HL-60 (cell line): ENCODE measurements at regions not wholly inside any gene's neighbourhood (a gene's known extent, or its start where the extent isn't known, plus 50 kb on each side); places are given as distances from the start of the nearest gene placed in this dataset.

Experiments
- DNase-seq, 2 experiments: peaks; one replicate each; pipeline ENCODE4 v3.0.0-alpha.2; 2010 to 2020; ENCODE audit warnings: low read depth in 1 of 2, low spot score in 1 of 2
- H3K27ac ChIP-seq: fragments of 250-450 bp; sonication (Bioruptor Pico); replicated peaks from 2 replicates; pipeline ENCODE4 v1.5.1; 2020; ENCODE audit warnings: mild to moderate bottlenecking, moderate library complexity
- H3K27me3 ChIP-seq: fragments of 250-450 bp; sonication (Bioruptor Pico); 2 replicates; pipeline ENCODE4 v1.5.1; 2021; ENCODE audit warnings: mild to moderate bottlenecking, moderate library complexity; ENCODE audit not compliant: insufficient read depth, poor library complexity, severe bottlenecking
- H3K4me3 ChIP-seq: replicated peaks from 2 replicates; pipeline ENCODE4 v1.5.1; 2011; ENCODE audit warnings: mild to moderate bottlenecking, control low read depth, low read length; ENCODE audit not compliant: insufficient read depth
- GABPA ChIP-seq: IDR thresholded peaks from 2 replicates; pipeline ENCODE4 v1.6.1; 2012; ENCODE audit warnings: low read depth
- POLR2AphosphoS5 ChIP-seq: IDR thresholded peaks from 2 replicates; pipeline ENCODE4 v1.6.1; 2012; ENCODE audit warnings: low read depth
- SPI1 ChIP-seq: IDR thresholded peaks from 2 replicates; pipeline ENCODE4 v1.6.1; 2012; ENCODE audit warnings: low read depth, mild to moderate bottlenecking, borderline replicate concordance
- TF ChIP-seq, protein P1 (sequence below): IDR thresholded peaks from one replicate; pipeline ENCODE4 v1.5.1; 2011; ENCODE audit warnings: low read length, control low read depth, inconsistent platforms; ENCODE audit not compliant: insufficient read depth
- TF ChIP-seq, protein P2 (sequence below): IDR thresholded peaks from 2 replicates; pipeline ENCODE4 v1.6.1; 2012; ENCODE audit warnings: low read depth; ENCODE audit not compliant: insufficient replicate concordance

DNA sequence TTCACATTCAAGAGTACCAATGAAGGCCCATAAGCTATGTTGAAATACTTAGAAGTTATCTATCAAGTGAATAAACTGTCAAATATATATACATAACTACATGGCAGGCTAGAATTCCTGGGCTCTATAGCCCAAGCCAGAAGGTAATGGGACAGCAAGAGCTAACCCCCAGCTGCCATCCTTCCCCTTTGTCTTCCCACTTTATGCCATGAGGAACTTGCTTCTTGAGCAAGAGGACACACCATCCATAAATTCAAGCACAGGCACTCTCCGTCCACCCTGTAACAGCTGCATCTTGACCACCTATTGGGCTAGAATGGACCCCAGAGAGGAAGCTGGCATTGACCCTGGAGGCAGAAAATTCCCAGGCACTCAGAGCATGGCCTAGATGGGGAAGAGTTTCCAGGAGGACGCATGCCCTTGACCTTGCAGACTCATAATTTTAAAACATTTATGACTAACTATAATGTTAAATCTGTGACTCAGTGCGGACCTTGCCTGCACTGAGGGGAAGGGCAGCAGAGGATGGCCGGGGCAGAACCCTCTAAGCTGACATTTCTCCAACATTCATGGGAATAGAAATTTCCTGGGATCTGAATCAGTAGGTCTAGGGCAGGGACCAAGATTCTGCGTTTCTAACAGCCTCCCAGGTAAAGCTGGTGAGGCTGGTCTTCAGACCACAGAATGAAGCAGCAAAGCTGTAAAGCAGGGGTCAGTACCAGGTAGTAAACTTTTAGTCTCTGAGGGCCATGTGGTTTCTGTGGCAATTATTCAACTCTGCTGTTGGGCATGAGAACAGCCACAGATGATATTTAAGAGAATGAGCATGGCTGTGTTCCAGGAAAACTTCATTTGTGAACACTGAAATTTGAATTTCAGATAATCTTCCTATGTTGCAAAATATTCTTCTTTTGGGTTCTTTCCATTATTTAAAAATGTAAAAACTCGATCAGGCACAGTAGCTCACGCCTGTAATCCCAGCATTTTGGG lies 71.4 kb upstream of the CLDN10 start:
- Histone ChIP-seq H3K27me3 (no peaks in the 10 kb centered on the region), H3K27ac (peak overlapping the region; percentile 67), H3K4me3 (no peak overlapping the region)
- TF ChIP-seq GABPA (no peak), SPI1 (no peak), POLR2AphosphoS5 (no peak)
- TF ChIP-seq, protein P1, sequence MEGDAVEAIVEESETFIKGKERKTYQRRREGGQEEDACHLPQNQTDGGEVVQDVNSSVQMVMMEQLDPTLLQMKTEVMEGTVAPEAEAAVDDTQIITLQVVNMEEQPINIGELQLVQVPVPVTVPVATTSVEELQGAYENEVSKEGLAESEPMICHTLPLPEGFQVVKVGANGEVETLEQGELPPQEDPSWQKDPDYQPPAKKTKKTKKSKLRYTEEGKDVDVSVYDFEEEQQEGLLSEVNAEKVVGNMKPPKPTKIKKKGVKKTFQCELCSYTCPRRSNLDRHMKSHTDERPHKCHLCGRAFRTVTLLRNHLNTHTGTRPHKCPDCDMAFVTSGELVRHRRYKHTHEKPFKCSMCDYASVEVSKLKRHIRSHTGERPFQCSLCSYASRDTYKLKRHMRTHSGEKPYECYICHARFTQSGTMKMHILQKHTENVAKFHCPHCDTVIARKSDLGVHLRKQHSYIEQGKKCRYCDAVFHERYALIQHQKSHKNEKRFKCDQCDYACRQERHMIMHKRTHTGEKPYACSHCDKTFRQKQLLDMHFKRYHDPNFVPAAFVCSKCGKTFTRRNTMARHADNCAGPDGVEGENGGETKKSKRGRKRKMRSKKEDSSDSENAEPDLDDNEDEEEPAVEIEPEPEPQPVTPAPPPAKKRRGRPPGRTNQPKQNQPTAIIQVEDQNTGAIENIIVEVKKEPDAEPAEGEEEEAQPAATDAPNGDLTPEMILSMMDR = no peak
- TF ChIP-seq, protein P2, sequence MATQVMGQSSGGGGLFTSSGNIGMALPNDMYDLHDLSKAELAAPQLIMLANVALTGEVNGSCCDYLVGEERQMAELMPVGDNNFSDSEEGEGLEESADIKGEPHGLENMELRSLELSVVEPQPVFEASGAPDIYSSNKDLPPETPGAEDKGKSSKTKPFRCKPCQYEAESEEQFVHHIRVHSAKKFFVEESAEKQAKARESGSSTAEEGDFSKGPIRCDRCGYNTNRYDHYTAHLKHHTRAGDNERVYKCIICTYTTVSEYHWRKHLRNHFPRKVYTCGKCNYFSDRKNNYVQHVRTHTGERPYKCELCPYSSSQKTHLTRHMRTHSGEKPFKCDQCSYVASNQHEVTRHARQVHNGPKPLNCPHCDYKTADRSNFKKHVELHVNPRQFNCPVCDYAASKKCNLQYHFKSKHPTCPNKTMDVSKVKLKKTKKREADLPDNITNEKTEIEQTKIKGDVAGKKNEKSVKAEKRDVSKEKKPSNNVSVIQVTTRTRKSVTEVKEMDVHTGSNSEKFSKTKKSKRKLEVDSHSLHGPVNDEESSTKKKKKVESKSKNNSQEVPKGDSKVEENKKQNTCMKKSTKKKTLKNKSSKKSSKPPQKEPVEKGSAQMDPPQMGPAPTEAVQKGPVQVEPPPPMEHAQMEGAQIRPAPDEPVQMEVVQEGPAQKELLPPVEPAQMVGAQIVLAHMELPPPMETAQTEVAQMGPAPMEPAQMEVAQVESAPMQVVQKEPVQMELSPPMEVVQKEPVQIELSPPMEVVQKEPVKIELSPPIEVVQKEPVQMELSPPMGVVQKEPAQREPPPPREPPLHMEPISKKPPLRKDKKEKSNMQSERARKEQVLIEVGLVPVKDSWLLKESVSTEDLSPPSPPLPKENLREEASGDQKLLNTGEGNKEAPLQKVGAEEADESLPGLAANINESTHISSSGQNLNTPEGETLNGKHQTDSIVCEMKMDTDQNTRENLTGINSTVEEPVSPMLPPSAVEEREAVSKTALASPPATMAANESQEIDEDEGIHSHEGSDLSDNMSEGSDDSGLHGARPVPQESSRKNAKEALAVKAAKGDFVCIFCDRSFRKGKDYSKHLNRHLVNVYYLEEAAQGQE = no peak
- DNase-seq = peak in 1 of 2 experiments; percentile 33

DNA sequence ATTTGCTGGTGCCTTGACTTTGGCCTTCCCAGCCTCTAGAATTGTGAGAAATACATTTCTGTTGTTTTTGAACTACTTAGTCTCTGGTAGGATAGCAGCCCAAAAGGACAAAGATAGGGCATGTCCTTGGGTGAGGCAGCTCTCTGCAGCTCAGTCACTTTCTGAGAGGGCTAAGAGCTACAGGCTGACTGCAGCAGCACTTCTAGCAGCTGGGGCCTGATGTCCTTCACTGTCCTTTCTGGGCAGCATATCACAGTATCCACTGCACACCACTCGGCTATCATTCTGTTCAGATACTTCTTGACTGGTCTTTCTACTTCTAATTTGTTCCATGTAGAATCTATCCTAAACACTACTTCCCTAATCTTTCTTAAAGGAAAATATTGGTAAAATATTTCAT lies 68.5 kb upstream of the CLDN10 start:
- DNase-seq = no peak
- Histone ChIP-seq H3K27ac (no peak overlapping the region), H3K27me3 (no peaks in the 10 kb centered on the region), H3K4me3 (no peak overlapping the region)
- TF ChIP-seq, protein P1 = no peak
- TF ChIP-seq, protein P2 = no peak

DNA sequence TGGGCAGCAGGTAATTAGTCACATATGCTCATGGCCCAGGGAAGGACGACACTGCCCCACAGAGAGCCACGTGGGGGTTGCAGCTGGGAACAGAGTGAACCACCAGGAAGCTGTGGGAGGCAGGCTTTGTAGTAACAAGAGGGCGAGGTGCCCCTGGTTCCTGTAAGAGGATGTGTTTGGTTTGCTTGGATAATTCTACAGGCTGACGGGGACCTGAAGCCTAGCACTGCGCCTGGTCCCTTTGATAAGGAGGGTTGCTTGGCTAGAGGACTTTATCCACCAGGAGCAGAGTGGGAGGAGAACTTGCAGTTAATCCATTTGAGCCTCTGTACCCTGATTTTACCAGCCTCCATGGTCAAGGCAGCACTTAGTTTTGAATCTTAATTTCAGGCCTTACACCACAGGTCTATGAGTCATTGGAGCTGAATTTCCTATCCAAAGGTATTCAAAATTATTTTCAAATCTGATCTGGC lies 67.4 kb upstream of the CLDN10 start:
- Histone ChIP-seq H3K4me3 (no peak overlapping the region), H3K27ac (no peak overlapping the region), H3K27me3 (no peaks in the 10 kb centered on the region)
- peak in 1 of 2 experiments; percentile 53 for DNase-seq
- TF ChIP-seq GABPA = no peak
- TF ChIP-seq SPI1 = no peak
- TF ChIP-seq, protein P1 = no peak
- TF ChIP-seq POLR2AphosphoS5 = no peak
- TF ChIP-seq, protein P2 = no peak
